GM23338 (cell line): ENCODE measurements at regions not wholly inside any gene's neighbourhood (a gene's known extent, or its start where the extent isn't known, plus 50 kb on each side); places are given as distances from the start of the nearest gene placed in this dataset.

Experiments
- ATAC-seq: fragments of 200-7000 bp; cut with Tn5 transposase; 3 replicates; pipeline ENCODE4 v1.9.1; 2020
- DNase-seq: peaks from one replicate; pipeline ENCODE4 v3.0.0-alpha.2; 2015; ENCODE audit warnings: low spot score
- H2AFZ ChIP-seq: fragments of 200-600 bp; sonication (generic); 2 replicates; pipeline ENCODE4 v1.8.0; 2016; ENCODE audit warnings: antibody characterized with exemption, mild to moderate bottlenecking, moderate library complexity
- H3F3A ChIP-seq: fragments of 200-600 bp; sonication (generic); replicated peaks from 2 replicates; pipeline ENCODE4 v1.8.0; 2017; ENCODE audit warnings: antibody characterized with exemption, mixed run types, low read depth
- H3K27ac ChIP-seq: fragments of 200-600 bp; sonication (generic); 2 replicates; pipeline ENCODE4 v1.6.1; 2016; ENCODE audit warnings: low read depth
- H3K27me3 ChIP-seq: fragments of 200-600 bp; sonication (generic); 2 replicates; pipeline ENCODE4 v1.8.0; 2016; ENCODE audit warnings: mild to moderate bottlenecking, mixed run types, moderate library complexity; ENCODE audit not compliant: insufficient read depth
- H3K36me3 ChIP-seq: fragments of 200-600 bp; sonication (generic); 2 replicates; pipeline ENCODE4 v1.8.0; 2016; ENCODE audit warnings: mild to moderate bottlenecking; ENCODE audit not compliant: insufficient read depth
- H3K4me1 ChIP-seq: fragments of 200-600 bp; sonication (generic); 2 replicates; pipeline ENCODE4 v1.8.0; 2016; ENCODE audit warnings: mild to moderate bottlenecking, moderate library complexity; ENCODE audit not compliant: insufficient read depth
- H3K4me2 ChIP-seq: fragments of 200-600 bp; sonication (generic); 2 replicates; pipeline ENCODE4 v1.7.1; 2017; ENCODE audit warnings: mixed run types
- H3K4me3 ChIP-seq: fragments of 200-600 bp; sonication (generic); 2 replicates; pipeline ENCODE4 v1.6.1; 2016; ENCODE audit warnings: mixed run types
- H3K79me2 ChIP-seq: fragments of 200-600 bp; sonication (generic); replicated peaks from 2 replicates; pipeline ENCODE4 v1.8.0; 2017; ENCODE audit warnings: mild to moderate bottlenecking; ENCODE audit not compliant: insufficient read depth
- H3K9me2 ChIP-seq: fragments of 200-600 bp; sonication (generic); 2 replicates; pipeline ENCODE4 v1.8.0; 2017; ENCODE audit not compliant: insufficient read depth
- H4K20me1 ChIP-seq: fragments of 200-600 bp; sonication (generic); replicated peaks from 2 replicates; pipeline ENCODE4 v1.8.0; 2017; ENCODE audit warnings: mild to moderate bottlenecking; ENCODE audit not compliant: insufficient read depth
- H3K27ac Mint-ChIP-seq: 2 replicates; pipeline ENCODE4 v1.8.0; 2020; ENCODE audit warnings: inconsistent platforms, mild to moderate bottlenecking, moderate library complexity, mixed read lengths
- H3K27me3 Mint-ChIP-seq: 3 replicates; pipeline ENCODE4 v1.8.0; 2022; ENCODE audit warnings: low read depth, mild to moderate bottlenecking, moderate library complexity, mixed read lengths, inconsistent platforms; ENCODE audit not compliant: insufficient read depth, poor library complexity
- H3K36me3 Mint-ChIP-seq: 3 replicates; pipeline ENCODE4 v1.8.0; 2021; ENCODE audit warnings: low read depth, mild to moderate bottlenecking, inconsistent platforms, moderate library complexity, mixed read lengths
- H3K4me1 Mint-ChIP-seq: 3 replicates; pipeline ENCODE4 v1.8.0; 2020; ENCODE audit warnings: mild to moderate bottlenecking, inconsistent platforms, mixed read lengths
- H3K4me3 Mint-ChIP-seq: 3 replicates; pipeline ENCODE4 v1.8.0; 2021; ENCODE audit warnings: moderate library complexity, mild to moderate bottlenecking, inconsistent platforms, mixed read lengths
- H3K9me3 Mint-ChIP-seq: 3 replicates; pipeline ENCODE4 v1.8.0; 2020; ENCODE audit warnings: moderate library complexity, mild to moderate bottlenecking, inconsistent platforms, mixed read lengths
- CREB1 ChIP-seq: fragments of 250-450 bp; sonication (Bioruptor Pico); IDR thresholded peaks from 2 replicates; pipeline ENCODE4 v1.5.0; 2020; ENCODE audit warnings: low read depth, mild to moderate bottlenecking, moderate library complexity
- EZH2 ChIP-seq: fragments of 200-600 bp; sonication (generic); IDR thresholded peaks from one replicate; pipeline ENCODE4 v1.8.0; 2017; ENCODE audit warnings: antibody characterized with exemption, mild to moderate bottlenecking, low read depth; ENCODE audit not compliant: unreplicated experiment
- EZH2phosphoT487 ChIP-seq: fragments of 200-600 bp; sonication (generic); IDR thresholded peaks from one replicate; pipeline ENCODE4 v1.8.1; 2018; ENCODE audit warnings: antibody characterized with exemption; ENCODE audit not compliant: unreplicated experiment
- JUNB ChIP-seq: IDR thresholded peaks from one replicate; pipeline ENCODE4 v1.6.1; 2016; ENCODE audit warnings: antibody characterized with exemption; ENCODE audit not compliant: unreplicated experiment
- NANOG ChIP-seq: IDR thresholded peaks from 2 replicates; pipeline ENCODE4 v1.6.1; 2016; ENCODE audit warnings: antibody characterized with exemption, borderline replicate concordance
- POLR2AphosphoS5 ChIP-seq: IDR thresholded peaks from 2 replicates; pipeline ENCODE4 v1.6.1; 2016; ENCODE audit warnings: antibody characterized with exemption, low read depth
- STAT1 ChIP-seq: IDR thresholded peaks from one replicate; pipeline ENCODE4 v1.6.1; 2016; ENCODE audit warnings: antibody characterized with exemption; ENCODE audit not compliant: unreplicated experiment
- ZNF114 ChIP-seq: fragments of 250-450 bp; sonication (Bioruptor Pico); IDR thresholded peaks from 2 replicates; pipeline ENCODE4 v1.5.0; 2020; ENCODE audit warnings: mild to moderate bottlenecking, moderate library complexity
- ZNF331 ChIP-seq: fragments of 250-450 bp; sonication (Bioruptor Pico); IDR thresholded peaks from 2 replicates; pipeline ENCODE4 v1.5.0; 2020; ENCODE audit warnings: low read depth, mild to moderate bottlenecking, moderate library complexity
- TF ChIP-seq, protein P1 (sequence below): IDR thresholded peaks from one replicate; pipeline ENCODE4 v1.6.1; 2018; ENCODE audit warnings: antibody characterized with exemption; ENCODE audit not compliant: unreplicated experiment
- TF ChIP-seq, protein P2 (sequence below), 2 experiments: fragments of 200-600 bp in 1 of 2; sonication (generic) in 1 of 2; conservative IDR thresholded peaks; 2 replicates each; pipeline versions ENCODE4 v1.5.1 to v1.6.1; 2016 to 2017; ENCODE audit warnings: antibody characterized with exemption in 2 of 2, low read depth in 2 of 2, mild to moderate bottlenecking in 2 of 2, moderate library complexity in 1 of 2
- TF ChIP-seq, protein P3 (sequence below): IDR thresholded peaks from 2 replicates; pipeline ENCODE4 v1.6.1; 2016; ENCODE audit warnings: antibody characterized with exemption
- TF ChIP-seq, protein P4 (sequence below): fragments of 250-450 bp; sonication (Bioruptor Pico); IDR thresholded peaks from 2 replicates; pipeline ENCODE4 v1.5.0; 2020; ENCODE audit warnings: mild to moderate bottlenecking, moderate library complexity

DNA sequence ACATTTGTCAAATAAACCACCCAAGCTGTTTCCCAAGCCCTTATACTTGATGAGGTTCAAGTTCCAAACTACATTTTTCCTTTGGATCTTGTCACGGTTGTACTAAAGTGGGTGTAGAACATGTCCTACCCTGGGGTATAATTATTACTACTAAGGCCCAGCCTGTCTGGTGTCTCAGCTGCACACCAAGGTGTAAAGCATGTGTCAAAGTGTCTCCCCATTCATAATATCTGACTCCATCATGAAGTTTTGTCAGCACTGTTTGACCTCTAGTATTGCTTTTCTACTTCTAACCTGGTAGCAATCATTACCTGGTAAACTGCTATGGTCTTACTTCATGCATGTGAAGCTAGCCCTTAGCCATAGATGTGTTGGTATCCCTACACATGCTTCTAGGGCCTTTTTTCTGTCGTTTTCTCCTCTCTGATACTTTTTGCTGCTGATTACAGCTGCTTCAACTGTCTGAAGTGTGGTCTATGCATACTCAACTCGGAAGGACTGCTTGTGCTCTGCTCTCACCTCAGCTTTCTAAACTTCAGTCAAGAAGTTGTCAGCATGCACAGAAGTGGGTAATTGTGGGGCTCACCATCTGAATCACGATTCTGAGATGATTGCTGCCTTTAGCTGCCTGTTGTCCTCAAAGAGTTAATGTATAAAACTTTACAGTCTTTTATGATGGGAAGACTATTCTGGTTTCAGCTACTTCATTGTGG is 445.7 kb upstream of the TRIB2 start:
- TF ChIP-seq, protein P1, sequence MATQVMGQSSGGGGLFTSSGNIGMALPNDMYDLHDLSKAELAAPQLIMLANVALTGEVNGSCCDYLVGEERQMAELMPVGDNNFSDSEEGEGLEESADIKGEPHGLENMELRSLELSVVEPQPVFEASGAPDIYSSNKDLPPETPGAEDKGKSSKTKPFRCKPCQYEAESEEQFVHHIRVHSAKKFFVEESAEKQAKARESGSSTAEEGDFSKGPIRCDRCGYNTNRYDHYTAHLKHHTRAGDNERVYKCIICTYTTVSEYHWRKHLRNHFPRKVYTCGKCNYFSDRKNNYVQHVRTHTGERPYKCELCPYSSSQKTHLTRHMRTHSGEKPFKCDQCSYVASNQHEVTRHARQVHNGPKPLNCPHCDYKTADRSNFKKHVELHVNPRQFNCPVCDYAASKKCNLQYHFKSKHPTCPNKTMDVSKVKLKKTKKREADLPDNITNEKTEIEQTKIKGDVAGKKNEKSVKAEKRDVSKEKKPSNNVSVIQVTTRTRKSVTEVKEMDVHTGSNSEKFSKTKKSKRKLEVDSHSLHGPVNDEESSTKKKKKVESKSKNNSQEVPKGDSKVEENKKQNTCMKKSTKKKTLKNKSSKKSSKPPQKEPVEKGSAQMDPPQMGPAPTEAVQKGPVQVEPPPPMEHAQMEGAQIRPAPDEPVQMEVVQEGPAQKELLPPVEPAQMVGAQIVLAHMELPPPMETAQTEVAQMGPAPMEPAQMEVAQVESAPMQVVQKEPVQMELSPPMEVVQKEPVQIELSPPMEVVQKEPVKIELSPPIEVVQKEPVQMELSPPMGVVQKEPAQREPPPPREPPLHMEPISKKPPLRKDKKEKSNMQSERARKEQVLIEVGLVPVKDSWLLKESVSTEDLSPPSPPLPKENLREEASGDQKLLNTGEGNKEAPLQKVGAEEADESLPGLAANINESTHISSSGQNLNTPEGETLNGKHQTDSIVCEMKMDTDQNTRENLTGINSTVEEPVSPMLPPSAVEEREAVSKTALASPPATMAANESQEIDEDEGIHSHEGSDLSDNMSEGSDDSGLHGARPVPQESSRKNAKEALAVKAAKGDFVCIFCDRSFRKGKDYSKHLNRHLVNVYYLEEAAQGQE: no peak
- TF ChIP-seq POLR2AphosphoS5: no peak
- TF ChIP-seq, protein P2, sequence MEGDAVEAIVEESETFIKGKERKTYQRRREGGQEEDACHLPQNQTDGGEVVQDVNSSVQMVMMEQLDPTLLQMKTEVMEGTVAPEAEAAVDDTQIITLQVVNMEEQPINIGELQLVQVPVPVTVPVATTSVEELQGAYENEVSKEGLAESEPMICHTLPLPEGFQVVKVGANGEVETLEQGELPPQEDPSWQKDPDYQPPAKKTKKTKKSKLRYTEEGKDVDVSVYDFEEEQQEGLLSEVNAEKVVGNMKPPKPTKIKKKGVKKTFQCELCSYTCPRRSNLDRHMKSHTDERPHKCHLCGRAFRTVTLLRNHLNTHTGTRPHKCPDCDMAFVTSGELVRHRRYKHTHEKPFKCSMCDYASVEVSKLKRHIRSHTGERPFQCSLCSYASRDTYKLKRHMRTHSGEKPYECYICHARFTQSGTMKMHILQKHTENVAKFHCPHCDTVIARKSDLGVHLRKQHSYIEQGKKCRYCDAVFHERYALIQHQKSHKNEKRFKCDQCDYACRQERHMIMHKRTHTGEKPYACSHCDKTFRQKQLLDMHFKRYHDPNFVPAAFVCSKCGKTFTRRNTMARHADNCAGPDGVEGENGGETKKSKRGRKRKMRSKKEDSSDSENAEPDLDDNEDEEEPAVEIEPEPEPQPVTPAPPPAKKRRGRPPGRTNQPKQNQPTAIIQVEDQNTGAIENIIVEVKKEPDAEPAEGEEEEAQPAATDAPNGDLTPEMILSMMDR (conservative IDR thresholded peaks at IDR 0.05; ENCODE audit: low read depth in 2 of 2): no peak
- no peak for TF ChIP-seq EZH2phosphoT487
- TF ChIP-seq, protein P3, sequence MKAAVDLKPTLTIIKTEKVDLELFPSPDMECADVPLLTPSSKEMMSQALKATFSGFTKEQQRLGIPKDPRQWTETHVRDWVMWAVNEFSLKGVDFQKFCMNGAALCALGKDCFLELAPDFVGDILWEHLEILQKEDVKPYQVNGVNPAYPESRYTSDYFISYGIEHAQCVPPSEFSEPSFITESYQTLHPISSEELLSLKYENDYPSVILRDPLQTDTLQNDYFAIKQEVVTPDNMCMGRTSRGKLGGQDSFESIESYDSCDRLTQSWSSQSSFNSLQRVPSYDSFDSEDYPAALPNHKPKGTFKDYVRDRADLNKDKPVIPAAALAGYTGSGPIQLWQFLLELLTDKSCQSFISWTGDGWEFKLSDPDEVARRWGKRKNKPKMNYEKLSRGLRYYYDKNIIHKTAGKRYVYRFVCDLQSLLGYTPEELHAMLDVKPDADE: no peak
- no peak for TF ChIP-seq JUNB
- TF ChIP-seq STAT1: no peak
- TF ChIP-seq NANOG: no peak
- TF ChIP-seq EZH2: no peak
- no peak for TF ChIP-seq ZNF114 (CRISPR knock-in tag)
- no peak for TF ChIP-seq ZNF331
- TF ChIP-seq CREB1 (CRISPR knock-in tag): no peak
- TF ChIP-seq, protein P4, sequence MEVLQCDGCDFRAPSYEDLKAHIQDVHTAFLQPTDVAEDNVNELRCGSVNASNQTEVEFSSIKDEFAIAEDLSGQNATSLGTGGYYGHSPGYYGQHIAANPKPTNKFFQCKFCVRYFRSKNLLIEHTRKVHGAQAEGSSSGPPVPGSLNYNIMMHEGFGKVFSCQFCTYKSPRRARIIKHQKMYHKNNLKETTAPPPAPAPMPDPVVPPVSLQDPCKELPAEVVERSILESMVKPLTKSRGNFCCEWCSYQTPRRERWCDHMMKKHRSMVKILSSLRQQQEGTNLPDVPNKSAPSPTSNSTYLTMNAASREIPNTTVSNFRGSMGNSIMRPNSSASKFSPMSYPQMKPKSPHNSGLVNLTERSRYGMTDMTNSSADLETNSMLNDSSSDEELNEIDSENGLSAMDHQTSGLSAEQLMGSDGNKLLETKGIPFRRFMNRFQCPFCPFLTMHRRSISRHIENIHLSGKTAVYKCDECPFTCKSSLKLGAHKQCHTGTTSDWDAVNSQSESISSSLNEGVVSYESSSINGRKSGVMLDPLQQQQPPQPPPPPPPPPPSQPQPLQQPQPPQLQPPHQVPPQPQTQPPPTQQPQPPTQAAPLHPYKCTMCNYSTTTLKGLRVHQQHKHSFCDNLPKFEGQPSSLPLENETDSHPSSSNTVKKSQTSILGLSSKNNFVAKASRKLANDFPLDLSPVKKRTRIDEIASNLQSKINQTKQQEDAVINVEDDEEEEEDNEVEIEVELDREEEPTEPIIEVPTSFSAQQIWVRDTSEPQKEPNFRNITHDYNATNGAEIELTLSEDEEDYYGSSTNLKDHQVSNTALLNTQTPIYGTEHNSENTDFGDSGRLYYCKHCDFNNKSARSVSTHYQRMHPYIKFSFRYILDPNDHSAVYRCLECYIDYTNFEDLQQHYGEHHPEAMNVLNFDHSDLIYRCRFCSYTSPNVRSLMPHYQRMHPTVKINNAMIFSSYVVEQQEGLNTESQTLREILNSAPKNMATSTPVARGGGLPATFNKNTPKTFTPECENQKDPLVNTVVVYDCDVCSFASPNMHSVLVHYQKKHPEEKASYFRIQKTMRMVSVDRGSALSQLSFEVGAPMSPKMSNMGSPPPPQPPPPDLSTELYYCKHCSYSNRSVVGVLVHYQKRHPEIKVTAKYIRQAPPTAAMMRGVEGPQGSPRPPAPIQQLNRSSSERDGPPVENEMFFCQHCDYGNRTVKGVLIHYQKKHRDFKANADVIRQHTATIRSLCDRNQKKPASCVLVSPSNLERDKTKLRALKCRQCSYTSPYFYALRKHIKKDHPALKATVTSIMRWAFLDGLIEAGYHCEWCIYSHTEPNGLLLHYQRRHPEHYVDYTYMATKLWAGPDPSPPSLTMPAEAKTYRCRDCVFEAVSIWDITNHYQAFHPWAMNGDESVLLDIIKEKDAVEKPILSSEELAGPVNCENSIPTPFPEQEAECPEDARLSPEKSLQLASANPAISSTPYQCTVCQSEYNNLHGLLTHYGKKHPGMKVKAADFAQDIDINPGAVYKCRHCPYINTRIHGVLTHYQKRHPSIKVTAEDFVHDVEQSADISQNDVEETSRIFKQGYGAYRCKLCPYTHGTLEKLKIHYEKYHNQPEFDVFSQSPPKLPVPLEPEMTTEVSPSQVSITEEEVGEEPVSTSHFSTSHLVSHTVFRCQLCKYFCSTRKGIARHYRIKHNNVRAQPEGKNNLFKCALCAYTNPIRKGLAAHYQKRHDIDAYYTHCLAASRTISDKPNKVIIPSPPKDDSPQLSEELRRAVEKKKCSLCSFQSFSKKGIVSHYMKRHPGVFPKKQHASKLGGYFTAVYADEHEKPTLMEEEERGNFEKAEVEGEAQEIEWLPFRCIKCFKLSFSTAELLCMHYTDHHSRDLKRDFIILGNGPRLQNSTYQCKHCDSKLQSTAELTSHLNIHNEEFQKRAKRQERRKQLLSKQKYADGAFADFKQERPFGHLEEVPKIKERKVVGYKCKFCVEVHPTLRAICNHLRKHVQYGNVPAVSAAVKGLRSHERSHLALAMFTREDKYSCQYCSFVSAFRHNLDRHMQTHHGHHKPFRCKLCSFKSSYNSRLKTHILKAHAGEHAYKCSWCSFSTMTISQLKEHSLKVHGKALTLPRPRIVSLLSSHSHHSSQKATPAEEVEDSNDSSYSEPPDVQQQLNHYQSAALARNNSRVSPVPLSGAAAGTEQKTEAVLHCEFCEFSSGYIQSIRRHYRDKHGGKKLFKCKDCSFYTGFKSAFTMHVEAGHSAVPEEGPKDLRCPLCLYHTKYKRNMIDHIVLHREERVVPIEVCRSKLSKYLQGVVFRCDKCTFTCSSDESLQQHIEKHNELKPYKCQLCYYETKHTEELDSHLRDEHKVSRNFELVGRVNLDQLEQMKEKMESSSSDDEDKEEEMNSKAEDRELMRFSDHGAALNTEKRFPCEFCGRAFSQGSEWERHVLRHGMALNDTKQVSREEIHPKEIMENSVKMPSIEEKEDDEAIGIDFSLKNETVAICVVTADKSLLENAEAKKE (CRISPR knock-in tag): no peak
- H3K27ac Mint-ChIP-seq: no peak overlapping the region
- Histone ChIP-seq H3F3A (no peaks in the 10 kb centered on the region), H3K27ac (no peak overlapping the region), H3K4me2 (no peak overlapping the region), H4K20me1 (no peaks in the 10 kb centered on the region), H2AFZ (0 out of 2 replicates have a peak overlapping the region, but pooled peaks have one; percentile 35), H3K4me3 (no peak overlapping the region), H3K9me2 (peaks cover 6% of the 10 kb centered on the region; the same call in 1 of the 2 replicates), H3K4me1 (no peaks in the 10 kb centered on the region), H3K36me3 (no peaks in the 10 kb centered on the region), H3K79me2 (no peaks in the 10 kb centered on the region), H3K27me3 (no peaks in the 10 kb centered on the region)
- no peaks in the 10 kb centered on the region for H3K36me3 Mint-ChIP-seq
- DNase-seq: no peak
- no peak for ATAC-seq
- H3K9me3 Mint-ChIP-seq: no peaks in the 10 kb centered on the region; the same call in 2 of the 3 replicates
- H3K4me1 Mint-ChIP-seq: peaks cover 2% of the 10 kb centered on the region; the same call in 1 of the 3 replicates
- H3K27me3 Mint-ChIP-seq: no peaks in the 10 kb centered on the region
- no peak overlapping the region for H3K4me3 Mint-ChIP-seq
